ENCODE measurements at regions not wholly inside any gene's neighbourhood (a gene's known extent, or its start where the extent isn't known, plus 50 kb on each side); places are given as distances from the start of the nearest gene placed in this dataset.

GRCh38 chr2:58834404-58834803 is 593.3 kb upstream of the FANCL start:
- TF ChIP-seq CTCF (conservative IDR thresholded peaks at IDR 0.05; ENCODE audit: low read depth, low read length): no peak
- H3K4me3 ChIP-seq (ENCODE audit: low read length): no peak overlapping the region
- peak; percentile 2 for DNase-seq (ENCODE audit: low read depth)

- DNase-seq (ENCODE audit: low read depth): no peak
- TF ChIP-seq CTCF (conservative IDR thresholded peaks at IDR 0.05; ENCODE audit: low read depth, low read length): no peak
- H3K4me3 ChIP-seq (ENCODE audit: low read length): no peak overlapping the region
Observed at GRCh38 chr2:58826795-58827194, 585.7 kb upstream of the FANCL start.

GRCh38 chr2:58812771-58813344 is 571.7 kb upstream of the FANCL start:
- H3K4me3 ChIP-seq (ENCODE audit: low read length): no peak overlapping the region
- TF ChIP-seq CTCF (conservative IDR thresholded peaks at IDR 0.05; ENCODE audit: low read depth, low read length): no peak
- DNase-seq (ENCODE audit: low read depth): no peak

GRCh38 chr2:58805126-58805525 is 564.0 kb upstream of the FANCL start:
- TF ChIP-seq CTCF (conservative IDR thresholded peaks at IDR 0.05; ENCODE audit: low read depth, low read length): no peak
- H3K4me3 ChIP-seq (ENCODE audit: low read length): no peak overlapping the region
- DNase-seq (ENCODE audit: low read depth): no peak

GRCh38 chr2:58803192-58803591 is 562.1 kb upstream of the FANCL start:
- H3K4me3 ChIP-seq (ENCODE audit: low read length): no peak overlapping the region
- DNase-seq (ENCODE audit: low read depth): no peak
- TF ChIP-seq CTCF (conservative IDR thresholded peaks at IDR 0.05; ENCODE audit: low read depth, low read length): no peak

- DNase-seq (ENCODE audit: low read depth): no peak
- TF ChIP-seq CTCF (conservative IDR thresholded peaks at IDR 0.05; ENCODE audit: low read depth, low read length): no peak
- H3K4me3 ChIP-seq (ENCODE audit: low read length): no peak overlapping the region
Observed at GRCh38 chr2:58800881-58801280, 559.8 kb upstream of the FANCL start.

GRCh38 chr2:58798676-58799208 is 557.6 kb upstream of the FANCL start:
- no peak overlapping the region for H3K4me3 ChIP-seq (ENCODE audit: low read length)
- TF ChIP-seq CTCF (conservative IDR thresholded peaks at IDR 0.05; ENCODE audit: low read depth, low read length): no peak
- no peak for DNase-seq (ENCODE audit: low read depth)

All from retinal pigment epithelial cell (primary cell).